Hepatocyte (in vitro differentiated cells): ENCODE measurements at regions not wholly inside any gene's neighbourhood (a gene's known extent, or its start where the extent isn't known, plus 50 kb on each side); places are given as distances from the start of the nearest gene placed in this dataset.

Experiments used
- EZH2phosphoT487 ChIP-seq: fragments of 200-600 bp; sonication (generic); IDR thresholded peaks from one replicate; pipeline ENCODE4 v1.6.1; 2018; ENCODE audit warnings: antibody characterized with exemption, mild to moderate bottlenecking, low read depth, moderate library complexity; ENCODE audit not compliant: unreplicated experiment, severe bottlenecking
- TF ChIP-seq, protein P1 (sequence below): fragments of 200-600 bp; sonication (generic); IDR thresholded peaks from 2 replicates; pipeline ENCODE4 v1.5.1; 2016; ENCODE audit warnings: antibody characterized with exemption, mild to moderate bottlenecking; ENCODE audit not compliant: poor library complexity

DNA sequence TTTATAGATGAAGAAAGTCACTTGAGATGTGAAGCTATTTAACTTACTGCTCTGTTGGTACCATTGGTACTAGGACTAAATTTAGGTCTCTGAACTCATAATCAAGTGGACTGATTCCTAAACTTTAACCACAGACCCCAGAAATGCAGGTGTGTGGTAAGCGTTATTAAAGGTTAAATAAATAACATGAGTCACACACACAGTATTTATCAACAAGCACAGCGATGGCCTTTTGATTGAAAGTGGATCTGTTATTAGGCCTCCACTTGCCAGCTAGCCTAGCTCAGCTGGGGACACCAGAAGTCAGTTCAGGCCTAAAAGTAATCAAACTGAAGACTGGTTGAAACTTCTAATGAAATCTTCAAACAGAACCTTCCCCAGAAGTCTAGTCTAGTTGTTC lies 161.3 kb upstream of the DPP10 start:
- TF ChIP-seq, protein P1, sequence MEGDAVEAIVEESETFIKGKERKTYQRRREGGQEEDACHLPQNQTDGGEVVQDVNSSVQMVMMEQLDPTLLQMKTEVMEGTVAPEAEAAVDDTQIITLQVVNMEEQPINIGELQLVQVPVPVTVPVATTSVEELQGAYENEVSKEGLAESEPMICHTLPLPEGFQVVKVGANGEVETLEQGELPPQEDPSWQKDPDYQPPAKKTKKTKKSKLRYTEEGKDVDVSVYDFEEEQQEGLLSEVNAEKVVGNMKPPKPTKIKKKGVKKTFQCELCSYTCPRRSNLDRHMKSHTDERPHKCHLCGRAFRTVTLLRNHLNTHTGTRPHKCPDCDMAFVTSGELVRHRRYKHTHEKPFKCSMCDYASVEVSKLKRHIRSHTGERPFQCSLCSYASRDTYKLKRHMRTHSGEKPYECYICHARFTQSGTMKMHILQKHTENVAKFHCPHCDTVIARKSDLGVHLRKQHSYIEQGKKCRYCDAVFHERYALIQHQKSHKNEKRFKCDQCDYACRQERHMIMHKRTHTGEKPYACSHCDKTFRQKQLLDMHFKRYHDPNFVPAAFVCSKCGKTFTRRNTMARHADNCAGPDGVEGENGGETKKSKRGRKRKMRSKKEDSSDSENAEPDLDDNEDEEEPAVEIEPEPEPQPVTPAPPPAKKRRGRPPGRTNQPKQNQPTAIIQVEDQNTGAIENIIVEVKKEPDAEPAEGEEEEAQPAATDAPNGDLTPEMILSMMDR: no peak
- no peak for TF ChIP-seq EZH2phosphoT487
